ENCODE measurements at regions not wholly inside any gene's neighbourhood (a gene's known extent, or its start where the extent isn't known, plus 50 kb on each side); places are given as distances from the start of the nearest gene placed in this dataset.

- no peak for DNase-seq
- TF ChIP-seq CTCF (IDR thresholded peaks at IDR 0.05) (no peak), POLR2A (IDR thresholded peaks at IDR 0.05) (no peak)
- no peaks in the 10 kb centered on the region for H3K9me3 ChIP-seq
- H3K27me3 ChIP-seq: no peaks in the 10 kb centered on the region
- H3K4me3 ChIP-seq: no peak overlapping the region
- H3K36me3 ChIP-seq: no peaks in the 10 kb centered on the region
- 58 to 97% methylated on average over 5 of the region's 5 CpGs for WGBS, 2 donors
- intact Hi-C loops (cut with DNase I): no loop called here
- H3K4me1 ChIP-seq: peaks cover 12 to 55% (median 23%) of the 10 kb centered on the region in 3 donors
- peak overlapping the region; percentile 55 to 86 (median 72) for H3K27ac ChIP-seq
Observed at GRCh38 chr15:38652183-38652794, 87.7 kb upstream of the RASGRP1 start.

- intact Hi-C loops (cut with DNase I): no loop called here
- WGBS, 2 donors: 65 to 75% methylated on average over 6 of the region's 6 CpGs
- Histone ChIP-seq H3K9me3 (no peaks in the 10 kb centered on the region), H3K36me3 (no peaks in the 10 kb centered on the region), H3K4me1 (peaks cover 12 to 48% (median 22%) of the 10 kb centered on the region in 3 donors), H3K27ac (no peak overlapping the region), H3K27me3 (no peaks in the 10 kb centered on the region), H3K4me3 (no peak overlapping the region)
- TF ChIP-seq POLR2A (IDR thresholded peaks at IDR 0.05) (peak in 1 of 4 donors; percentile 35), CTCF (IDR thresholded peaks at IDR 0.05) (no peak)
- DNase-seq: no peak
Observed at GRCh38 chr15:38652998-38653397, 88.4 kb upstream of the RASGRP1 start.

- 79 to 88% methylated on average over 5 of the region's 5 CpGs for WGBS, 2 donors
- intact Hi-C loops (cut with DNase I): no loop called here
Observed at GRCh38 chr15:38658431-38658830, 93.8 kb upstream of the RASGRP1 start.

GRCh38 chr15:38660738-38661137 is 96.1 kb upstream of the RASGRP1 start:
- 38 to 53% methylated on average over 1 of the region's 1 CpG for WGBS, 2 donors
- H3K27me3 ChIP-seq: no peaks in the 10 kb centered on the region
- no peak for DNase-seq
- no peaks in the 10 kb centered on the region for H3K9me3 ChIP-seq
- no peaks in the 10 kb centered on the region for H3K4me1 ChIP-seq
- no peaks in the 10 kb centered on the region for H3K36me3 ChIP-seq
- no peak for TF ChIP-seq POLR2A (IDR thresholded peaks at IDR 0.05)
- TF ChIP-seq CTCF (IDR thresholded peaks at IDR 0.05): no peak
- intact Hi-C loops (cut with DNase I): no loop called here
- no peak overlapping the region for H3K4me3 ChIP-seq
- H3K27ac ChIP-seq: no peak overlapping the region

More at GRCh38 chr15:38658431-38658830, 93.8 kb upstream of the RASGRP1 start:
- H3K4me3 ChIP-seq: no peak overlapping the region
- H3K4me1 ChIP-seq: no peaks in the 10 kb centered on the region
- H3K36me3 ChIP-seq: no peaks in the 10 kb centered on the region
- no peak for DNase-seq
- H3K9me3 ChIP-seq: no peaks in the 10 kb centered on the region
- no peaks in the 10 kb centered on the region for H3K27me3 ChIP-seq
- H3K27ac ChIP-seq: no peak overlapping the region
- no peak for TF ChIP-seq CTCF (IDR thresholded peaks at IDR 0.05)
- no peak for TF ChIP-seq POLR2A (IDR thresholded peaks at IDR 0.05)

- Histone ChIP-seq H3K27me3 (no peaks in the 10 kb centered on the region), H3K9me3 (no peaks in the 10 kb centered on the region), H3K4me3 (no peak overlapping the region), H3K4me1 (no peaks in the 10 kb centered on the region), H3K36me3 (no peaks in the 10 kb centered on the region), H3K27ac (no peak overlapping the region)
- WGBS, 2 donors: 73 to 76% methylated on average over 5 of the region's 5 CpGs
- DNase-seq: no peak
- intact Hi-C loops (cut with DNase I): no loop called here
- TF ChIP-seq CTCF (IDR thresholded peaks at IDR 0.05) (no peak), POLR2A (IDR thresholded peaks at IDR 0.05) (no peak)
Observed at GRCh38 chr15:38662033-38662802, 97.6 kb upstream of the RASGRP1 start.

Data from esophagus squamous epithelium (tissue), 5 donors.